Left ventricle myocardium inferior (tissue), 1 donor: ENCODE measurements at regions not wholly inside any gene's neighbourhood (a gene's known extent, or its start where the extent isn't known, plus 50 kb on each side); places are given as distances from the start of the nearest gene placed in this dataset.
A peak's percentile ranks its signal among the peaks of the same experiment; 100 is the strongest.

Experiments used
- DNase-seq: peaks from one replicate; pipeline ENCODE4 v3.0.0-alpha.2; 2020
- H3K27ac ChIP-seq: fragments of 200-600 bp; replicated peaks from 2 replicates; pipeline ENCODE4 v1.8.0; 2021
- H3K27me3 ChIP-seq: fragments of 200-600 bp; 2 replicates; pipeline ENCODE4 v1.8.0; 2021; ENCODE audit warnings: low read depth
- H3K36me3 ChIP-seq: fragments of 200-600 bp; 2 replicates; pipeline ENCODE4 v1.8.0; 2021
- H3K4me1 ChIP-seq: fragments of 200-600 bp; 2 replicates; pipeline ENCODE4 v1.8.0; 2021
- H3K4me3 ChIP-seq: fragments of 200-600 bp; 2 replicates; pipeline ENCODE4 v1.8.0; 2021; ENCODE audit warnings: mild to moderate bottlenecking, moderate library complexity
- H3K9me3 ChIP-seq: fragments of 200-600 bp; replicated peaks from 2 replicates; pipeline ENCODE4 v1.8.0; 2021
- intact Hi-C: fragments of 100-400 bp; cut with micrococcal nuclease; formaldehyde crosslinking; loops from one replicate; pipeline ENCODE4 v1.11.0; 2022
- TF ChIP-seq, protein P1 (sequence below): fragments of 200-600 bp; IDR thresholded peaks from 2 replicates; pipeline ENCODE4 v1.8.0; 2021; ENCODE audit warnings: antibody characterized with exemption, mild to moderate bottlenecking, borderline replicate concordance
- donor health status: DM: no; HTN: yes; CAD: no; lungs with severe emphysema.

- no peak for DNase-seq
- H3K27ac ChIP-seq: no peak overlapping the region
- H3K36me3 ChIP-seq: no peaks in the 10 kb centered on the region
- TF ChIP-seq, protein P1, sequence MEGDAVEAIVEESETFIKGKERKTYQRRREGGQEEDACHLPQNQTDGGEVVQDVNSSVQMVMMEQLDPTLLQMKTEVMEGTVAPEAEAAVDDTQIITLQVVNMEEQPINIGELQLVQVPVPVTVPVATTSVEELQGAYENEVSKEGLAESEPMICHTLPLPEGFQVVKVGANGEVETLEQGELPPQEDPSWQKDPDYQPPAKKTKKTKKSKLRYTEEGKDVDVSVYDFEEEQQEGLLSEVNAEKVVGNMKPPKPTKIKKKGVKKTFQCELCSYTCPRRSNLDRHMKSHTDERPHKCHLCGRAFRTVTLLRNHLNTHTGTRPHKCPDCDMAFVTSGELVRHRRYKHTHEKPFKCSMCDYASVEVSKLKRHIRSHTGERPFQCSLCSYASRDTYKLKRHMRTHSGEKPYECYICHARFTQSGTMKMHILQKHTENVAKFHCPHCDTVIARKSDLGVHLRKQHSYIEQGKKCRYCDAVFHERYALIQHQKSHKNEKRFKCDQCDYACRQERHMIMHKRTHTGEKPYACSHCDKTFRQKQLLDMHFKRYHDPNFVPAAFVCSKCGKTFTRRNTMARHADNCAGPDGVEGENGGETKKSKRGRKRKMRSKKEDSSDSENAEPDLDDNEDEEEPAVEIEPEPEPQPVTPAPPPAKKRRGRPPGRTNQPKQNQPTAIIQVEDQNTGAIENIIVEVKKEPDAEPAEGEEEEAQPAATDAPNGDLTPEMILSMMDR: no peak
- intact Hi-C loops: no loop called here
- no peaks in the 10 kb centered on the region for H3K27me3 ChIP-seq
- no peaks in the 10 kb centered on the region for H3K4me1 ChIP-seq
- no peak overlapping the region for H3K4me3 ChIP-seq
- no peaks in the 10 kb centered on the region for H3K9me3 ChIP-seq
These were observed 84.1 kb upstream of the TBX3 start for GRCh38 chr12:114767906-114768722.

- H3K27ac ChIP-seq: no peak overlapping the region
- no peaks in the 10 kb centered on the region for H3K9me3 ChIP-seq
- intact Hi-C loops: no loop called here
- no peaks in the 10 kb centered on the region for H3K27me3 ChIP-seq
- no peak for DNase-seq
- TF ChIP-seq, protein P1: no peak
- no peak overlapping the region for H3K4me3 ChIP-seq
- no peaks in the 10 kb centered on the region for H3K4me1 ChIP-seq
- H3K36me3 ChIP-seq: no peaks in the 10 kb centered on the region
These were observed 83.2 kb upstream of the TBX3 start for GRCh38 chr12:114767084-114767760.

DNA sequence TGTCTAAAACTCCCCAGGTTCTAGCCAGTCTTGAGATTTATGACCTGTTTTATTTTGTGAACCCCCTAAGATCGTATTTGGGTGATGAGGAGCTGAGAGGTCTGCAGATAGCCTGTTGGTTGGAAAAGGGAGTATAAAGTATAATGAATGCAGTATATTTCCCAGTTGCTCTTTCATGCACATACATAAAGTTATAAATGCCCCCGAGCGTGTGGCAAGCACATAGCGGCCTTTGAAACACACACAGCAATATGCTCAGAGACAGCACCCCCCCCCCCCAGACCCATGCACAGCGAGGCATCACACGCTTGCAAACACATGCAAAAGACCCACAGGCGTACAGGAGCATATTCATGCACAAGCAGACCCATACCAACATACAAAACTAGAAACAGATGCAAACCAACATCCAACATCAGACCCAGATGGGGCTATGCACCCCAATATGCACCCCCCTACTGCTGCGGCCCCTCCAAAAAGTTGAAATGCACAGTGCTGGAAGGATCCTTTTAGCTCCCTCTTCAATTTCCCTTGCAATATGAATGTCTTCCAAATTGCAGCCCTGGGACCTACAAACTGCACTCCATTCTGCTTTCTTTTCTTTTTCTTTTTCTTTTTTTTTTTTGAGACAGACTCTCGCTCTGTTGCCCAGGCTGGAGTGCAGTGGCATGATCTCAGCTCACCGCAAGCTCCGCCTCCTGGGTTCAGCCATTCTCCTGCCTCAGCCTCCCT is 82.2 kb upstream of the TBX3 start:
- no peaks in the 10 kb centered on the region for H3K4me1 ChIP-seq
- H3K9me3 ChIP-seq: no peaks in the 10 kb centered on the region
- TF ChIP-seq, protein P1: no peak
- intact Hi-C loops: no loop called here
- no peak overlapping the region for H3K4me3 ChIP-seq
- H3K27me3 ChIP-seq: no peaks in the 10 kb centered on the region
- no peak for DNase-seq
- no peak overlapping the region for H3K27ac ChIP-seq
- no peaks in the 10 kb centered on the region for H3K36me3 ChIP-seq

GRCh38 chr12:114764510-114764909 is 80.5 kb upstream of the TBX3 start:
- no peak overlapping the region for H3K4me3 ChIP-seq
- H3K27ac ChIP-seq: no peak overlapping the region
- TF ChIP-seq, protein P1: no peak
- no peaks in the 10 kb centered on the region for H3K4me1 ChIP-seq
- no peak for DNase-seq
- no peaks in the 10 kb centered on the region for H3K36me3 ChIP-seq
- H3K27me3 ChIP-seq: no peaks in the 10 kb centered on the region
- intact Hi-C loops: no loop called here
- no peaks in the 10 kb centered on the region for H3K9me3 ChIP-seq

DNA sequence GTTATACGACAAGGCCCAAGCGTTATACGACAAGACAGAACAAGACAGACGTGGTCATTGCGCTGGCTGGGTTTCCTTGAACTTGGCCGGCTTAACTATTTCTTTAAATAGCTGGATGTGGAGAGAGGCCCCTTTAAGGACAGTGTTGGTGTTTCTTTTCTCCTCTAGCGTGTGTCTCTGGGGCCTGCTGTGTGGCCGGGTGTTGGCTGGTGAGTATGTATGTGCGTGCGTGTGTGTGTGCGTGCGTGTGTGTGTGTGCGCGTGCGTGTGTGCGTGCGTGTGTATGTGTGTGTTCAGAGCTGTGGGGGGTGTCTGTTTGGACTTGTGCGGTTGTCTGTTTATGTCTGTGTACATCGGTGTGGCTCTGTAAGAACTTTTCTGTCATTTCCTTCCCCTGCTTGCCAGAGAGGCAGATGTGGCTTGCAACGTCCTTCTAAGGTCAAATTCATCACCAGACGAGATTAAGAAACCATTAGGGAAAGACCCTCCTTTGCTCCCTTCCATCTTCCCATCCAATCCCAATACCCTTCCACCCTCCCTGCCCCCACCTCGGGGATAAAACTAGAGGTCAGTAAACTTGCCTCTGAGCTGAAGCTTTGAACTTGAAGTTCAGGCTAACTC is 78.6 kb upstream of the TBX3 start:
- intact Hi-C loops: no loop called here
- Histone ChIP-seq H3K27ac (peak overlapping the region; percentile 56), H3K36me3 (no peaks in the 10 kb centered on the region), H3K27me3 (no peaks in the 10 kb centered on the region), H3K4me1 (no peaks in the 10 kb centered on the region), H3K4me3 (peak overlapping the region; percentile 23), H3K9me3 (no peaks in the 10 kb centered on the region)
- peak; percentile 24 for DNase-seq
- TF ChIP-seq, protein P1: no peak
